ENCODE measurements at regions not wholly inside any gene's neighbourhood (a gene's known extent, or its start where the extent isn't known, plus 50 kb on each side); places are given as distances from the start of the nearest gene placed in this dataset.

GRCh38 chr10:130485958-130486895 lies 350.0 kb downstream of the GLRX3 start:
- no peak for TF ChIP-seq CTCF (IDR thresholded peaks at IDR 0.05; ENCODE audit: borderline replicate concordance, extremely low read depth, insufficient read depth)
- H3K36me3 ChIP-seq (ENCODE audit: control insufficient read depth in 2 of 3, insufficient read depth in 3 of 3, low read length in 3 of 3): no peaks in the 10 kb centered on the region
- H3K27ac ChIP-seq (ENCODE audit: low read depth in 2 of 2, low read length in 2 of 2): no peak overlapping the region
- no peak overlapping the region for H3K4me3 ChIP-seq (ENCODE audit: low read length in 3 of 3)
- no peaks in the 10 kb centered on the region for H3K9me3 ChIP-seq (ENCODE audit: control insufficient read depth in 2 of 3, insufficient read depth in 1 of 3, low read length in 3 of 3)
- FAIRE-seq (no peak), DNase-seq (peak; percentile 76 to 91 (median 81))
- intact Hi-C loops (cut with DNase I): no loop called here
- no peaks in the 10 kb centered on the region for H3K27me3 ChIP-seq (ENCODE audit: control insufficient read depth, insufficient read depth, low read length)
- H3K4me1 ChIP-seq (ENCODE audit: control insufficient read depth in 2 of 3, insufficient read depth in 2 of 3, low read depth in 1 of 3, low read length in 3 of 3): peaks cover 5 to 15% (median 10%) of the 10 kb centered on the region in 3 donors
- H3K9ac ChIP-seq (ENCODE audit: low read length in 3 of 3): no peak overlapping the region

- peaks cover 5 to 15% (median 10%) of the 10 kb centered on the region in 3 donors for H3K4me1 ChIP-seq (ENCODE audit: control insufficient read depth in 2 of 3, insufficient read depth in 2 of 3, low read depth in 1 of 3, low read length in 3 of 3)
- H3K9me3 ChIP-seq (ENCODE audit: control insufficient read depth in 2 of 3, insufficient read depth in 1 of 3, low read length in 3 of 3): no peaks in the 10 kb centered on the region
- no peak for FAIRE-seq
- intact Hi-C loops (cut with DNase I): no loop called here
- no peak for TF ChIP-seq CTCF (IDR thresholded peaks at IDR 0.05; ENCODE audit: borderline replicate concordance, extremely low read depth, insufficient read depth)
- H3K27ac ChIP-seq (ENCODE audit: low read depth in 2 of 2, low read length in 2 of 2): no peak overlapping the region
- H3K27me3 ChIP-seq (ENCODE audit: control insufficient read depth, insufficient read depth, low read length): no peaks in the 10 kb centered on the region
- H3K36me3 ChIP-seq (ENCODE audit: control insufficient read depth in 2 of 3, insufficient read depth in 3 of 3, low read length in 3 of 3): no peaks in the 10 kb centered on the region
- DNase-seq: no peak
- no peak overlapping the region for H3K9ac ChIP-seq (ENCODE audit: low read length in 3 of 3)
- H3K4me3 ChIP-seq (ENCODE audit: low read length in 3 of 3): no peak overlapping the region
Measured at GRCh38 chr10:130486906-130487305, 350.7 kb downstream of the GLRX3 start.

- no peak overlapping the region for H3K4me3 ChIP-seq (ENCODE audit: low read length in 3 of 3)
- TF ChIP-seq CTCF (IDR thresholded peaks at IDR 0.05; ENCODE audit: borderline replicate concordance, extremely low read depth, insufficient read depth): no peak
- H3K27me3 ChIP-seq (ENCODE audit: control insufficient read depth, insufficient read depth, low read length): no peaks in the 10 kb centered on the region
- no peaks in the 10 kb centered on the region for H3K9me3 ChIP-seq (ENCODE audit: control insufficient read depth in 2 of 3, insufficient read depth in 1 of 3, low read length in 3 of 3)
- DNase-seq (peak; percentile 67 to 80 (median 77)), FAIRE-seq (no peak)
- intact Hi-C loops (cut with DNase I): no loop called here
- H3K9ac ChIP-seq (ENCODE audit: low read length in 3 of 3): no peak overlapping the region
- H3K4me1 ChIP-seq (ENCODE audit: control insufficient read depth in 2 of 3, insufficient read depth in 2 of 3, low read depth in 1 of 3, low read length in 3 of 3): peaks cover 5 to 15% (median 10%) of the 10 kb centered on the region in 3 donors
- H3K27ac ChIP-seq (ENCODE audit: low read depth in 2 of 2, low read length in 2 of 2): peak overlapping the region; percentile 9 to 13
- H3K36me3 ChIP-seq (ENCODE audit: control insufficient read depth in 2 of 3, insufficient read depth in 3 of 3, low read length in 3 of 3): no peaks in the 10 kb centered on the region
Measured at GRCh38 chr10:130487566-130487965, 351.4 kb downstream of the GLRX3 start.
